Muscle of back (tissue), 3 donors: ENCODE measurements at regions not wholly inside any gene's neighbourhood (a gene's known extent, or its start where the extent isn't known, plus 50 kb on each side); places are given as distances from the start of the nearest gene placed in this dataset.
"Not testable (repeated sequence)": the region's sequence is repeated elsewhere in the genome, so short reads cannot be mapped to it uniquely, and the experiment has no call there.

Source experiments
- DNase-seq, 3 donors: peaks; one replicate each; pipeline versions ENCODE4 v3.0.0 to v3.0.0-alpha.2; 2013

DNA sequence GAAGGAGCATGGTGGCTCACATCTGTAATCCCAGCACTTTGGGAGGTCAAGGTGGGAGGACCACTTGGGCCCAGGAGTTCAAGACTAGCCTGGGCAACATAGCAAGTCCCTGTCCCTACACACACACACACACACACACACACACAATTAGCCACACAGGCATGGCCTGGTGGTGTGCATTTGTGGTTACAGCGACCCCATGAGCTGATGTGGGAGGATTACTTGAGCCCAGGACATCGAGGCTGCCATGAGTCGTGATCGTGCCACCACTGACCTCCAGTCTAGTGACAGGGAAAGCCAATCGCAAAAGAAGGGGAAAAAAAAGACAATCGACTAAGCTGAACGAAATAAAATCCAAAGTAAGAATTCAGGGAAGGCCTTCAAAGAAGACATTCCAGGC, 67.9 kb downstream of the TBX3 start:
- DNase-seq: no peak

DNA sequence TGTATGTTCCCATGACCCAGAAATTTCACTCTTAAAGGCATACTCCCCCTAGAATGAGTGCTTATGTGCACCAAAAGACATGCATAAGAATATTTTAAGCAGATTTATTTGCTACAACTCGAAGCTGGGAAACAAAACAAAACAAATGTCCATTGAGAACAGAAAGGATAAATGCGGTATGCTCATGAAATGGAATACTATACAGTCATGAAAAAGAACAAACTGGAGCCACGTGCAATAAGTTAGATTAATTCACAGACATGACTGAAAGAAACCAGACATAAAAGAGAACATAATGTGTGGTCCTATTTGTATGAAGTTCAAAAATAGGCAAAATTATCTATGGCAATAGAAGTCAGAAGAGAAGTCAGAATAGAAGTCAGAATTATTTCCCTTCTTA, 69.9 kb downstream of the TBX3 start:
- no peak for DNase-seq

- no peak for DNase-seq
Observed at GRCh38 chr12:114612062-114612461, 71.9 kb downstream of the TBX3 start.

- no peak for DNase-seq
Observed at GRCh38 chr12:114611145-114612018, 72.6 kb downstream of the TBX3 start.

- no peak for DNase-seq
Observed at GRCh38 chr12:114608509-114608908, 75.5 kb downstream of the TBX3 start.

GRCh38 chr12:114605918-114606317, 78.1 kb downstream of the TBX3 start:
- no peak for DNase-seq

GRCh38 chr12:114604606-114605005, 79.4 kb downstream of the TBX3 start:
- peak; percentile 26 to 69 (median 60) for DNase-seq

DNA sequence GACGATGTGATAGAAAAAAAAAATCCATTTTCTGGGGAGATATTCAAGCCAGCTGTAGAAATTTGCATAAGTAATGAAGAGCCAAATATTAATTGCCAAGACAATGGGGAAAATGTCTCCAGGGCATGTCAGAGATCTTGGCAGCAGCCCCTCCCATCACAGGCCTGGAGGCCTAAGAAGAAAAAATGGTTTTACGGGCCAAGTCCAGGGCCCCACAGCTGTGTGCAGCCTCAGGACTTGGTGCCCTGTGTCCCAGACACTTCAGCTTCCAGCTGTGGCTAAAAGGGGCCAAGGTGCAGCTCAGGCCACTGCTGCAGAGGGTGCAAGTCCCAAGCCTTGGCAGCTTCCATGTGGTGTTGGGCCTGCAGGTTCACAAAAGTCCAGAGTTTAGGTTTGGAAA, 83.4 kb downstream of the TBX3 start:
- not testable (repeated sequence) for DNase-seq

GRCh38 chr12:114598111-114598510, 85.9 kb downstream of the TBX3 start:
- no peak for DNase-seq

- peak in 2 of 3 donors; percentile 1 to 14 for DNase-seq
Observed at GRCh38 chr12:114592946-114593345, 91.0 kb downstream of the TBX3 start.

- DNase-seq: no peak
Observed at GRCh38 chr12:114588061-114588460, 95.9 kb downstream of the TBX3 start.

GRCh38 chr12:114580306-114580705, 103.7 kb downstream of the TBX3 start:
- no peak for DNase-seq

- no peak for DNase-seq
Observed at GRCh38 chr12:114579389-114579788, 104.6 kb downstream of the TBX3 start.

- no peak for DNase-seq
Observed at GRCh38 chr12:114562654-114563053, 121.3 kb downstream of the TBX3 start.

DNA sequence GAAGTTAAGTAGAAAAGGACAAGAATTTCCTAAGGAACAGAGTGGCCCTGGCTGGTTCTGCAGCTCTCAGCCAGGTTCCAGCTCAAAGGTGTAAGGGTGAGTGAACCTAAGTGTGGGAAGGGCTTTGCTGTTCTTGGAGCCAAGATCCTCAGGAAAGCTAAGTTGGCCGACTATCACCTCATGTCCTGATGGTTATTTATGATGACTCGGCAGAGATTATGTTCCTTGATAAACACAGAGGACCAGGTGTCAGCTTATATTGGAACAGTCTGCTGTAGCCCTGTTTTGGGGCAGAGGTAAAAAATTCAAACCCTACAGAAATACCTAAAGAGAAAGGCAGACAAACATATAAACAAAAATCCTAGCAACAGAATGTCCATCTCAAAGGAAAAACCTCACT, 128.5 kb downstream of the TBX3 start:
- no peak for DNase-seq

GRCh38 chr12:114547636-114548035, 136.3 kb downstream of the TBX3 start:
- DNase-seq: no peak

DNA sequence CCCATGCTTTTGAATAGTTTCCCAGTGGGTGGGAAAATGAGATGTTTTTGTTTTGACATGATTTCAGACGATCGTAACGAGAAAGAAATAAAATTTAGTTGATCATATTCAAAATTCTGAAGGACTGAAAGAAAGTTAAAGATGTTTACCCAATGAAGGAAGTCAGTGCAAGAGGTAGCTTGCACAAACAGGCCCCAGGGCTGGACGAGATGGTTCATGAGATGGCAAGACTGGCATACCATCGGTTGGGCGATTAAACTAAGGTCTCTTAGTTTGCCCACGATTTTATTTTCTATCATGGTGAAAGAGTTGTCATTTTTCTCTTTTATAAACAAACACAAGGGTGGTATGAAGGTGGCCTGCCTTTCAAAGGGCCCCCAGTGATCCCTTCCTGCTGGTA, 124.5 kb upstream of the TBX5 start:
- no peak for DNase-seq

DNA sequence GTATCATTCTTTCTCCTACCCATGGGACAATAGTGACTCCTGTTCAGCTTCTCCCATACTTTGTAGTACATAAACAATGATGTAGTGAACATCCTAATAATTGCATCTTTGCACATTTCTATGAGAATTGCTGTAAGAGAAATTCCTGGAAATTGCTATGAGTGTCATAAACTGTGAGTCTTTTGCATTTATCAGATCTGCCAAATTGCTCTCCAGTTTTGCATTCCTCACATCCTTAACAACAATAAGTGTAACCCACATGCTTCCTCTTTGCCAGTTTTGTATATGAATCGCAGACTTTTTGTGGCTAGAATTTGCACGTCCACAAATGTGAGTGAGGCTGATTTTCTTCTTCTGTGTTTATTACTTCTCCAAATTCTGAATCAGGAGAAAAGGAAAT, 124.0 kb upstream of the TBX5 start:
- DNase-seq: peak in 1 of 3 donors; percentile 5

GRCh38 chr12:114528766-114529165, 122.8 kb upstream of the TBX5 start:
- no peak for DNase-seq

GRCh38 chr12:114521160-114521559, 115.2 kb upstream of the TBX5 start:
- DNase-seq: not testable (repeated sequence)

DNA sequence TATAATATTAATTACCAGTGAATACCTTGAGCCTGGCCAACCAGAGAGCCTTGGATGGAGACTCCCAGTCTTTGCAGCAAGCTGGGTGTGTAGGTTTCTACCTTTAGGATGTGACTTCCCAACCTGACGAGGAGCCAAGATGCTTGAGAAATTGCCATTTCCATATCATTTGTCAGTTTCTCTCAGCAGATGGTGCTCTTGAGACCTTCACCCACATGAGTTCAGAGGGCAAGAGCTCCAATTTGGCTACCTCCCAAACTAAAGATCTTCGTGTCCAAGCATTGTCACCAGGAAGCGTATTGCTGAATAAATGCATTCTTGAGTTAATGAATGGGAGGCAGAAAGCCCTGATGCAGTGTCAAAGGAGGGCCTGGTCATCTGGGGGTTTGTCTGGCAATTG, 106.4 kb upstream of the TBX5 start:
- no peak for DNase-seq

DNA sequence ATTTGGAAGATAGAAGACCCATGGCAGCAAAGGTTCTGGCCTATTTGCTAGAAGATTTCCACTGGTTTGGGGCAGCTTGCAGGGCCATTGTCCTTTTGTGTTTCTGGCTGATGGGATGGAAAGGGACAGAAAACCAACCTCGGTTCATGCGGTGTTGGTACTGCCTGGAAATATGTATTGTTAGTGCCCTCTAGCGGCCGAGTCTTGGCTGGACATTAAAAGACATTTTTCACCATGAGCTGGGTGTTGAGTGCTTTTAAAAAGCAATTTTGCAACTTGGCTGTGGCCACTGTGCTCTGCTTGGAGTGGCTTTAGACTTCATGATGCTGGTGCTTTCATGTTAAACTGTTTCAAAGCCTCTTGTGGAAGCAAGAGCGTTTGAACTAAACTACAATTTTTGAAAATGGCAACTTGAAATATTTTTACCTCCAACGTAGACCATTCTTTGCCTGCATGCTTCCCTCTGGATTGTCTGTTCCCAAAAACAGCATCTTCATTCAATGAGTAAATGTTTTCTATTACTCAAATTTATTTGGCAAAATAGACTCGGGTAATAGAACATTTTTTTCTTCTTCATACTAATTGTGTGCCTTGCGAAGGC, 102.7 kb upstream of the TBX5 start:
- DNase-seq: peak; percentile 67 to 80 (median 71)

- DNase-seq: no peak
Observed at GRCh38 chr12:114506651-114507050, 100.7 kb upstream of the TBX5 start.

- DNase-seq: no peak
Observed at GRCh38 chr12:114504311-114504710, 98.4 kb upstream of the TBX5 start.
